Right kidney (tissue), 1 donor: ENCODE measurements at regions not wholly inside any gene's neighbourhood (a gene's known extent, or its start where the extent isn't known, plus 50 kb on each side); places are given as distances from the start of the nearest gene placed in this dataset.
"Not testable (repeated sequence)": the region's sequence is repeated elsewhere in the genome, so short reads cannot be mapped to it uniquely, and the experiment has no call there.

Experiments used
- DNase-seq: peaks from one replicate; pipeline ENCODE4 v3.0.0-alpha.2; 2016

DNA sequence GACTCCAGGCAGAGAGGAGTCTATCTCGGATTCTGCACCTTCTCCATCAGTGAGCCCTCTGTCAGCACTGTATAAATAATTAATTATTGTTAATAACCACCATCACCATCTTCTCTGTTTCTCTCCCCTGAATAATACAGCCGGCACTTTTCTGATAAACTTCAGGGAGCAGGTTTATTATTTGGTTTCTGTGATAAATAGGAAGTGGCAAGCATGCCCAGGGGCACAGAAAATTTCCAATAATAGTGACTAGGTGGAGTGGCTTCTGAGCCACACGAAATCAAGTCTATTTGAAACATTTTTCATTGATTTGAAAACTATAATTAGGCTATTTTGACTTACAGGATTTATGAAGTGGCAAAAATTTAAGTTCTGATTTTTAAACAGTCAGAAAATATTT is 186.8 kb upstream of the TMEM229A start:
- no peak for DNase-seq

DNA sequence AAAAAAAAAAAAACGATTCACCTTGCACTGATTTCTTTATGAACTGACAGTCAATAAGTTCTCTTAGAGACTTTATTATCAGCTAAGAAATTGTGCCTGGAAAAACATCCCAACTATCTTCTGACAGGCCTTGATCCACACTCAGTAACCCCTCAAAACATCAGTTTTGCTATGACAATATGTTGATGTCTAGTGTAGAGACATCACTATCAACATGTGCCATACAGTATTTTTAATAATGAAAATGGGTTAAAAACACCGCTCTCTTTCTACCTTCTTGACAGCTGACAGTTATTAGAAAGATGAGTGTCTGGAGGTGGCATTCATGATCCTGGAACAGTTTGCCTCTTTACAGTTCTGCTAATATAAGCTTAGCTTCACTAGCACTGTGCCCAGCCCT is 175.8 kb upstream of the TMEM229A start:
- no peak for DNase-seq

DNA sequence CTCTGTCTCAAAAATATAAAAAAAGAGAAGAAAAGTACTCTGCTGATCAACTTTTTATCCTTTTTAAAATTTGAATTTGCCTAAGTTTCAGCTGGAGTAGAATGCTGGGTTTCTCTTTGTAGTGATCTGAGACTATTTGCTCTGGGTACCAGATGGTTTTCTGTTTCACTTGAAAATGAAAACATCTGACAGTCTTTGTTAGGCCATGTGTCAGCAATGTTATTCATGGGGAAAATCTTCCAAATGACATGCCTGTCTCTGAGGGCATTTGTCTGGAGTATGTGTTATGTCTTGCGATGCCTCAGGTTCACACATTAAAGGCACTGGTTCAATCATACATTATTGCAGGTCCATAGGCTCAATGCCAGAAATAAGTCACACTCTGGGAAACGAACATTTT is 175.3 kb upstream of the TMEM229A start:
- no peak for DNase-seq

DNA sequence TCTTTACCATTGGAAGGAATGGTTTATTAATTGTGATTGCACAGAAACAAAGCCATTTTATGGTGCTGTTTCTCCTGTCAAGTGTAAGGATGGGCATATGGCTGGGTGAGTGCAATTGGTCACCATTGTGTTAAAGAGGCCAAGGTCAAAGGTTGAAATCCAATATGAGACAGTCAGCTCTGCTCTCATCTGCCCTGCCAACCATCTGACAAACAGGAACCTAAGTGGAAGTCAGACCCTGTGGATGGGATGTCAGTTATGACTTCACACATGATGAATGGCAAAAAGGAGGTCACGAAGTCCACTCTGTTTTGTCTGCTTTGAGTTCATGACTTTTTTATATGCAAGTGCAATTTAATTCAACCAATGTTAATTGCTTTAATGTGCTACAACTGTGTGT is 172.7 kb upstream of the TMEM229A start:
- no peak for DNase-seq

DNA sequence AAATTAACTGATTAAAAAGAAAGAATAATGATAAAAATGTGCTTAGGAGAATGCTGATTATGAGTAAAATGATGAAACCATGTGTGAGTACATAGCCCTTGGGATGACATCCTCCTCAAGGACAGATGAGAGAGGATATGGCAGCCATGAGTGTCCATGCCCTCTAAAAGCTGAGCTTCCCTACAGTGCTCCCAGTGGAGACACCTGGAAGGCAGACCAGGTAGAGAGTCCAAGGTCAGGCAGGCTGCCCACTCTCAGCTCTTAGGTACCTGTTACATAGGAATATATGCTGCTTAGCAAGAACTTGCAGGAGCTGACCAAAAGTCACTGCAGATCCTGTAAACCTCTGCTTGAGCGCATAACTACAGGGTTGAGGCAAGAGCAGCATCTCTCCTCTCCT is 169.7 kb upstream of the TMEM229A start:
- DNase-seq, result no peak

DNA sequence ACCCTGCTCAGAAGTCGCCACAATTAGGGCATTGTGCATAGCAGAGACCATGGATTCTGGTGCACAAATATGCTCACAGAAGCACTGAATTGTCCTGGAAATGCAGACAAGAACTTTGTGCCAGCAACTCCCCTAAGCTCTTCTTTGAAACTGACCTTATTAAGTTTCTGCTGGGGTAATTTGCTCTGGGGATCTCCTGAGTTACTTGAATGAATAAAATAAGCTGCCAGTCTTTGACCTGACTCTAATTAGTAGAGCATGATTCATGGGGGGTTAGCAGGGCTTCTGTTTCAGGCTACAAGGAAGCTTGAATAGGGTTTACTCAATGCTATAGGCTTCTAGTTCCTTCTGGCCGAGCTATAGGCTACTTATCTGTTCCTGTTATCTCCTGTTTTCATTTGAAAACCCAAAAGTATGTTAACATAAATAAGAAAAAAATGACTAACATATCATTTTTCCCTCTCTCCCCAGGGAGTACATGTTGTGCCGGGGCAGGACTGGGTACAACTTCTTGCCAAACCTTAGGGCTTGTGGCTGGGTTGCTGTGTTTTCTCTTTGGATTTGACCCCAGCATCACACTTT is 169.0 kb upstream of the TMEM229A start:
- DNase-seq, result no peak

DNA sequence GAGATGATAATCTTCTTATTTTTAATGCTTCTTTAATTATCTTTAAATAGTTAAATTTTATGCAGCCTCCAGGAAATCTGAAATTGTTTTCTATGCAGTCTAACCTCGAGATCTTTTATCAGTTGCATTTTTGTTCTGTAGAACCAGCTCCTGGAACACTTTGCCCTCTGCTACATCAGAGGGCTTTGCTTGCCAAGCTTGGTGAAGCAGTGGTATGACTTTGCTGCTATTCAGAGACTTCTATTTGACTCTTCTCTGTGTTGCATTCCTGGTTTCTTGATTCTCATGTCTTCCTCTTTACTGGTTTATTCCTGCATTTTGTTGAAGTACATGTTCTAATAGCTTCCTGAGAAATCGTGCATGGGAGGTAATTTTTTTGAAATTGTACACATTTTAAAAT is 163.7 kb upstream of the TMEM229A start:
- DNase-seq, result no peak

DNA sequence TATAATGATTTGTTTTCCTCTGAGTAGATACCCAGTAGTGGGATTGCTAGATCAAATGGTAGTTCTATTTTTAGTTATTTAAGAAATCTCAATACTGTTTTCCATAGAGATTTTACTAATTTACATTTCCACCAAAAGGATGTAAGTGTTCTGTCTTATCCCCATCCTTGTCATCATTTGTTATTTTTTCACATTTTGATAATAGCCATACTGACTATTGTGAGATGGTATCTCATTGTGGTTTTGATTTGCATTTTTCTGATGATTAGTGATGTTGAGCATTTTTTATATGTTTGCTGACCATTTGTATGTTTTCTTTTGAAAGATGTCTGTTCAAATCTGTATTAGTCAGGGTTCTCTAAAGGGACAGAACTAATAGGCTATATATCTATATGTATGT is 160.0 kb upstream of the TMEM229A start:
- no peak for DNase-seq

DNA sequence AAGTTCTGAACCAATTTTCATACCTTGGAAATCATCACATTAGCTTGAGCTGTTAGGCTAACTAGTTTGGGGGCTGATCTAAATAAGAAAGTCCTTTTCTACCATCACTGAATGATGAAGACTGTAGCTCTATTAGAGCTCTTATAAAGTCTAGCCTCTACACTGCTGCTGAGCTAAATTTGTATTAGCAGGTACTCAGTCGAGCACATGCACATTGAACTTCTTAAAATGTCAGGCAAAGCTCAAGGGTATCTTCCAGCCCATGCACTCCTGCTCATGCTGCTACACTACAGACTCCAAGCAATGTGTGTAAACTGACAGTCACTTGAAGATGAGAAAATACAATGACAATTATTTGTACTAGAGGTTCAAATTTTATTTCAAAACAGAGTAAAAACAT is 158.8 kb upstream of the TMEM229A start:
- DNase-seq, result no peak

DNA sequence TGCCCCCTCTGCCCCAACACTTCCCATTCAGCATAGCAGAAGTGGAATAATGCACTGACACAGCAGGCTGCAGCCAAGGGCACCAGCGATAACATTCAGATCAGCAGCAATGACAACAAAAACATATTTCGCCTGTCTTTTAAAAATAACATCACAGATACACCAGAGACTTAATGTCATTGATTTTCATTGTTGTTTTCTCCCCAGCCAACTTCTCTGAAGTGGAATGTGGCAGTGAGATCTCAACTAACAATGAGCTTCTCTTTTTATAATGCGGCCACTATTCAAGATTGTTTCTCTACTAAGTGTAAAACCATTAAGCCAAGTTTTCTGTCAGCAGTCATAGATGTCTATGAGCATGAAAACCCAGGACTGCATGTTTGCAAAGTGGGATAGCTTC is 158.2 kb upstream of the TMEM229A start:
- no peak for DNase-seq

DNA sequence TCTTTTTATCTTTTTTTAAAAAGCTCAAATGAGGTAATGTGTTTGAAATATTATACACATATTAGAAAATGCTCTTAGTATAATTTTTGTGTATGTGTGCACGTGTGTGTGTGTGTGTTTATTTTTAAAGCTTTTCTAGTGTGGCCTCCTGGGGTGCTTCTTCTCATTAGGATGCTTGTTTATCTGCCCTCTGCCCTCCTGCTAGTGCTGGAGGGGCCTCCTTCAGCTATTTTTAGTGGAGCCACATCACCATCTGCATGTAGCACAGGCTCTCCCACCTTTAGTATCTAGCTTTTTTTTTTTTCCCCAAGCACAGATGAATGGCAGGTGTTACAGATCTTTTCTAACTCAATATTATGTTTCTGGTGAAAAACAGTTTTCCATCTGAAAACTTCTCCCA is 155.7 kb upstream of the TMEM229A start:
- DNase-seq, result no peak

DNA sequence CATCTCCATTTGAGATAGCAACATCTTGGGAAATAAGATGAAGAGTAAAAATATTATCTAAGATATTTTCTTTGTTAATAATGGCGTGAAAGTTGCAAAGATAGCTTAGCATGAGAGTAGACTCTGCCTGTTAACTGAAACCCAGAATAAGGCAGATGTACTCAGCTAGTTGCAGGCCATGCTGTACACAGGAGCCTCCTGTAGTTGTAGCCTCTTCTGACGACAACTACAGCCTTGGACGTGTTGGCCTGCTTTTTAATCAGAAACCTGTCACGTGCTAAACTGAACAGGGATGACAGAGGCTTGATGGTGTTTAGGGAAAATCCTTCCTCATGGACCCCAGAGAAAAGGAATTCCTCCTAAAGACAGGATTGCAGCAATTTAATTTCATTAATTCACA is 155.1 kb upstream of the TMEM229A start:
- no peak for DNase-seq

DNA sequence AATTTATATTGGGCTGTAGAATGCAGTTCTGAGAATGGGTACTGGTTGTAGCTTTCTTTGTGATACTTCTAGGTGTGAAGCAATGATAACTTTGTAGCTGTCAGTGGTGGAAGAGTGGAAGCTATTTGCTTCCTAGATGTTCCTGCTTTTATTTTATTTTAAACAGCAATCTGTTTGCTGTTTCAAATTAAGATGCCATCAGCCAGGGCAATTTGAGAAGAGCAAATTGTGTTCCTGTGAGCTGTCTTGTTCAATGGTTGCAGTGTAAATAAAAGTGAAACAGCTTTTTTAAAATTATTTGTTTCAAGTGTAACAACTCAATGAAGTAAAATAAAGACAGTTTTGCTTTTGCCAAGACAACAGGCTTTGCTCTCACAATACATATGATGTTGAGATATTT is 150.8 kb upstream of the TMEM229A start:
- DNase-seq, result no peak

DNA sequence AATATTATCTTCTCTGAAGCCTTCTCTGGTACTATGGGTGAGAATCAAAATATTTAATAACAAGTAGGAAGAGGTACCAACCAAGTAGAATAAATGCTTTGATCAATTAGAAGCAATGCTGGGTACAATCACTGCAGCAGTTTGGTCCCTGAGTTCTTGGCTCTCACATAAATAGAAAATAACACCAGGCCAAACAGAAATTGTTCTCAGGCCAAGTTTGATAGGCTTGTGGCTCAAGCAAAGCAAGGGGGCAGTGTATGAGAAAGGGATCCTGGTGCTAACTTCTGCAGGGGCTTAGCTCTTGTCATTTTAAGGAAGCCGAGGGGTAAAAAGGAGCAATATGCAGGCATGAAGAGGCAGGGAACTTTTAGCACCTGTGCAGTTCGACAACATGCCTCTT is 146.8 kb upstream of the TMEM229A start:
- DNase-seq, result no peak

DNA sequence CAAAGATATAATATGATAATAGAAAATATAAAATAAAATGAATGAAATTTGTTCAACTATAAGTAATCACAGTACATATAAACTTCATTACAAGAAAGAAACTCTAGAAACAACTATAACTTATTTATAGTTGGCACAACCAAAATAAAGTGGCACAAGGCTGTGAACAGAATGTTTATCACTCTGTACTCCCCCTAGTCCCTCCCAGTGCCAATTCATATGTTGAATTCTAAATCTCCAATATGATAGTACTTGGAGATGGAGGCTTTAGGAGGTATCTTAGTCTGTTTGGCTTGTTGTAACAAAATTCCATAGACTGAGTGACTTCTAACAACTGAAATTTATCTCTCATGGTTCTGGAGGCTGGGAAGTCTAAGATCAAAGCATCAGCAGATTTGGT is 145.0 kb upstream of the TMEM229A start:
- no peak for DNase-seq

DNA sequence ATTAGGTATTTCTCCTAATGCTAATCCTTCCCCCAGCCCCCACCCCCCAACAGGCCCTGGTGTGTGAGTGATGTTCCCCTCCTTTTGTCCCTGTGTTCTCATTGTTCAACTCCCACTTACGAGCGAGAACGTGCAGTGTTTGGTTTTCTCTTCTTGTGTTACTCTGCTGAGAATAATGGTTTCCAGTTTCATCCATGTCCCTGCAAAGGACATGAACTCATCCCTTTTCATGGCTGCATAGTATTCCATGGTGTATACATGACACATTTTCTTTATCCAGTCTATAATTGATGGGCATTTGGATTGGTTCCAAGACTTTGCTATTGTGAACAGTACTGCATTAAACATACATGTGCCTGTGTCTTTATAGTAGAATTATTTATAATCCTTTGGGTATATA is 138.9 kb upstream of the TMEM229A start:
- not testable (repeated sequence) for DNase-seq

DNA sequence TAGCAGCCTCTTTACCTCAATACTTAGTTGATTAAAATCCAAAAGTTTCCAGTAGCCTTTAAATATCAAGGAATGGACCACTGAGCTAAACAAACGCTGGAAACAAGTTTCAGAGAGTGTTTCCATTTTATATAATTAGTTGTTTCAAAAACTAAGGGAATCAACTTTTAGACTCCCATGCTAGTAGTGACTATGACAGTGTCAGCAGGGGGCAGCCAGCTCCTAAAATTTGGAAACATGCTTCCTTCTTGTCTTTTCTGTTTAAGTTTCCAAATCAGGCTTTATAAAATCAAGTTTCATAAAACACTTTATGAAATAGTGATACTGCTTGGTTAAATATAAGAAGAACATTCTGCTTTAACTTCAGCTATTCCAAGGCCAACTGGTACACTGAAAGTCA is 138.2 kb upstream of the TMEM229A start:
- no peak for DNase-seq

DNA sequence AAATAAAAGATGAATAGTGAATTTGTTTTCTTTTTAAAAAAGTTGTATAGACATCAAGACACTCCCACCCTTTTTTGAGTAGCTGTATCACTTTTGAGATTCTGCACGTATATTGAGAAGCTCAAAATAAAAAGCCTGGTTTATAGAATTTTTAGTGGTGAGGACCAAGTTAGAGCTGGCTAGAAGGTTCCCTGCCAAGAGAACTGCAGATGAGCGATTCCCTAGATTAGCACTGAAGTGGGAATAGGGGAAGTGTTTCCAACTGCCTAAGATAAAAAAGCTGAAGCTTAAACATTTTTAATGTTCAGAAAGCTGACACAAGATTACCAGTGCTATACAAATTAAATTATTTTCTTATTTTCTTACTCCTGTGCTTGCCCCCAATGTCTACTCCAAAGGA is 135.7 kb upstream of the TMEM229A start:
- no peak for DNase-seq

DNA sequence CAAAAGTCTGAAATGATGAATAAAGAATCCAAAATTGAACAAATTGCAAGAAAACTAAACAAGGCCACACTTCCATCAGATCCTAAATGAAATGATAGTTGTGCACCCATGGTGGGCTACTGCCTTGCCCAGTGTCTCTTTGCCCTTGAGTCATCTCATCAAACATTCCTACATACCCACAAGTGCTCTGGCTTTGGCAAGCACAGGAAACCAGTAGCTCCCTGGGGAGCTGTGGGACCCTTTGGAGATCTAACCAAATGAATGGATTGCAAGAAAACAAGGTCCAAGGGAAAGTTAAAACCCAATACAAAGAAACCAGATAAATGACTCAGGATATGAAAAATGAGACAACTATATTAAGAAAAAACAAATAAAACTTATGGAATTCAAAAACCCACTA is 129.8 kb upstream of the TMEM229A start:
- DNase-seq, result no peak

DNA sequence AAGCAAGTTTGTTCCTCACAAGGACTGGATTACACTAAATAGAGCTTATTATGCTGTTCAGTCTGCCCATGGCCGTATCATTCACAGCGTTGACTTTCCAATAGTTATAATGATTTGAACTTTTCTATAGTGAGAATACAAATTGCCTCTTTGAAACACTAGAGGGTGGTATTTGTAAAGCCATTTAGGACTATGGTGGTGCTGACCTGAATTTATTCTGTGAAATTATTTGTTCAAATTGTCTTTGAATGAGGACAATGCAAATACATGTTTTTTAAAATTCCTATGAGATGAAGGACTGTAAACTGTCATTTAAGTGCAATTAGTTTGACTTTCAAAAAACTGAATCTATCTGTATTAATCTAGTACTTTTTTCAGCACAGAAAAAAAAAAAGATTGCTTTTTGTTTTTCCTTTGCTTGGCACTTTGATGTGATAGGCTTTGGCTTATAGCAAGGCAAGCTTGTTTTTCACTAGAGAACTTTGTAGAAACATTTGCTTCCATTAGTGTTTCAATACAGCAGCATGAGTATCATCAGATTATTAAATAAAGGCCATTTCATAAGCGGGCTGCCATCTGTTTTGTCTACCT is 122.7 kb upstream of the TMEM229A start:
- DNase-seq, result no peak

DNA sequence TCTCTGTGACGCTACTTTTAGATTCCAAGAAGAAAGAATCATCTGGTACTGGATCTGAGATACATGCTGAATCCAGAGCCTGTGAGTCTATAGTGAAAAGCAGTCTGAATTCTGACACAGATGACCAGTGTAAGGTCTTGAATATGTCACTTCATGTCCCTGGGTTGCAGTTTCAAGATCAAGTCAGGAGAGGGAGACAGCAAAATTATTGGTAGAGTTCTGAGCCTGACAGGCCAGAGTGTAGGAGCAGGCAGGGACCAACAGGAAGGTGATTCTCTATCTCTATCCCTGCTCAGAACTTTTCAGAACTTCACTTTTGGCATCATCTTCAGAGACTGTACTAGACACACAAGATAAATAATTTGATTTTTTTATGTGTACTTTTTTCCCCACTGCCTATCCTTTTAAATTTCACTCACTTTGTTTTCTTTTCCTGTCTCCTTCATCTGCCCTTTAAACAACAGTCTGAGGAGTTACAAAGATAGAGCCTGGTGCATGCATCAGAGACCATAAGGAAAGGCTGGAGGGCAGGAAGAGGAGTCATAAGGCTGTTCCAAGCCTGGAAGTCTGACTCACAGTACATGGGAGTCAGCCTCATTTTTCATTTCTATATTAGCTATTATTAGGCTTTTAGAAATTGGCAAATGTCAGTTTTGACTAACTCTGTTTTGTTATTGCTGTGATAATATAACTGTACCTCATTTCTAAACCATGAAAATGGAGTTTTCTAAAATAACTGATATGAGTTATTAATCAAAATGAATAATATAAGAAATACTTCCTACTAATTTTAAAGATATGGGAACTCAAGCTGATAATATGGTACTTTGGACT is 120.2 kb upstream of the TMEM229A start:
- DNase-seq, result no peak

DNA sequence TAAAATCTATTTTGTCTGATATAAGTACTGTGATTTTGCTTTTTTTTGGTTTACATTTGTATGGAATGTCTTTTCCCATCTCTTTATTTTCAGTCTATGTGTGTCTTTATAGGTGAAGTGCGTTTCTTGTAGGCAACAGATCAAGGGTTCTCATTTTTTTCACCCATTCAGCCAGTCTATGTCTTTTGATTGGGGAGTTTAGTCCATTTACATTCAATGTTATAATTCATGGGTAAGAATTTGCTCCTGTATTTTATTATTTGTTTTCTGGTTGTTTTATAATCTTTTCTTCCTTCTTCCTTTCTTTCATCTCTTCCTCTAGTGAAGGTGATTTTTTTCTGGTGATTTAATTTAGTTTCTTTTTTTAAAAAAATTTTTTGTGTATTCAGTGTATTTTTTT is 104.8 kb upstream of the TMEM229A start:
- no peak for DNase-seq

DNA sequence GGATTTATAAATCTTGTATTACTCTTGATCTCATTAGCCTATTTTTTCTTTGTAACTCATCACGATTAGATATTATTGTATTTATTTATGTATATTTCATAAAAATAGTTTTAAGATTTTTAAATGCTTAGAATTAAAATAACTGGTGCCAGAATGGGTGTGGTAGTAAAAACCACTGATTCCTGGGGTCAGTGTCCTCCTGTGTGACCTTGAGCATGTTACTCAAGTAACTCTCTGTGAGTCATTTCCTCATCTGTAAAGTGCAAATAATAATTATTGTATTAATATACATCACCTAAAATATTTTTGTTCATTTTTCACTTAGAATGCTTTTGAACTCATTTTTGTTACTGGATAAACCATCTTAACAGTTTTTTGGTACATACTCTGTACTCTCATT is 91.3 kb upstream of the TMEM229A start:
- no peak for DNase-seq

DNA sequence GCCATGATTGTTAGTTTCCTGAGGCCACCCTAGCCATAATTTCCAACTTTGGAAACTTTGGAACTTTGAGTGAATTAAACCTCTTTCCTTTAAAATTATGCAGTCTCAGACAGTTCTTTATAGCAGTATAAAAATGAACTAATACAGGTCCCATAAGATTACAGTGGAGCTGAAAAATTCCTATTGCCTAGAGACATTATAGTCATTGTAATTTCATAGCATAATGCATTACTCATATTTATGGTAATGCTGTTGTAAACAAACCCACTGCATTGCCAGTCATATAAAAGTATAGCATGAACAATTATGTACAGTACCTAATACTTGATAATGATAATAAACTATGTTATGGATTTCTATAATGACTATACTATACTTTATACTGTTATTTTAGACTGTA is 88.0 kb upstream of the TMEM229A start:
- no peak for DNase-seq
